ENCODE measurements at regions not wholly inside any gene's neighbourhood (a gene's known extent, or its start where the extent isn't known, plus 50 kb on each side); places are given as distances from the start of the nearest gene placed in this dataset.

- H3K27me3 Mint-ChIP-seq (ENCODE audit: unreplicated experiment) = no peaks in the 10 kb centered on the region
- no peak for DNase-seq (ENCODE audit: extremely low spot score, unreplicated experiment)
- peaks cover 37% of the 10 kb centered on the region for H3K9me3 Mint-ChIP-seq (ENCODE audit: unreplicated experiment)
- H3K4me3 Mint-ChIP-seq (ENCODE audit: unreplicated experiment) = no peak overlapping the region
- H3K4me1 Mint-ChIP-seq (ENCODE audit: unreplicated experiment) = no peaks in the 10 kb centered on the region
- H3K36me3 Mint-ChIP-seq (ENCODE audit: unreplicated experiment) = no peaks in the 10 kb centered on the region
- no peak for TF ChIP-seq CTCF (IDR thresholded peaks at IDR 0.05)
- no peak overlapping the region for H3K27ac Mint-ChIP-seq (ENCODE audit: unreplicated experiment)
Measured at GRCh38 chr5:3276896-3277295, 318.7 kb upstream of the IRX1 start.

GRCh38 chr5:3269395-3270169, 326.1 kb upstream of the IRX1 start:
- no peak for TF ChIP-seq CTCF (IDR thresholded peaks at IDR 0.05)
- H3K4me3 Mint-ChIP-seq (ENCODE audit: unreplicated experiment) = no peak overlapping the region
- no peaks in the 10 kb centered on the region for H3K4me1 Mint-ChIP-seq (ENCODE audit: unreplicated experiment)
- no peak for DNase-seq (ENCODE audit: extremely low spot score, unreplicated experiment)
- peaks cover 53% of the 10 kb centered on the region for H3K9me3 Mint-ChIP-seq (ENCODE audit: unreplicated experiment)
- no peak overlapping the region for H3K27ac Mint-ChIP-seq (ENCODE audit: unreplicated experiment)
- H3K36me3 Mint-ChIP-seq (ENCODE audit: unreplicated experiment) = no peaks in the 10 kb centered on the region
- no peaks in the 10 kb centered on the region for H3K27me3 Mint-ChIP-seq (ENCODE audit: unreplicated experiment)

- no peak for DNase-seq (ENCODE audit: extremely low spot score, unreplicated experiment)
- TF ChIP-seq CTCF (IDR thresholded peaks at IDR 0.05) = no peak
- no peak overlapping the region for H3K4me3 Mint-ChIP-seq (ENCODE audit: unreplicated experiment)
- H3K36me3 Mint-ChIP-seq (ENCODE audit: unreplicated experiment) = no peaks in the 10 kb centered on the region
- no peak overlapping the region for H3K27ac Mint-ChIP-seq (ENCODE audit: unreplicated experiment)
- peaks cover 48% of the 10 kb centered on the region for H3K9me3 Mint-ChIP-seq (ENCODE audit: unreplicated experiment)
- no peaks in the 10 kb centered on the region for H3K4me1 Mint-ChIP-seq (ENCODE audit: unreplicated experiment)
- H3K27me3 Mint-ChIP-seq (ENCODE audit: unreplicated experiment) = no peaks in the 10 kb centered on the region
Measured at GRCh38 chr5:3268760-3269330, 326.8 kb upstream of the IRX1 start.

GRCh38 chr5:3266861-3267260, 328.8 kb upstream of the IRX1 start:
- Mint-ChIP-seq H3K4me3 (ENCODE audit: unreplicated experiment) (no peak overlapping the region), H3K4me1 (ENCODE audit: unreplicated experiment) (no peaks in the 10 kb centered on the region), H3K36me3 (ENCODE audit: unreplicated experiment) (no peaks in the 10 kb centered on the region), H3K27me3 (ENCODE audit: unreplicated experiment) (no peaks in the 10 kb centered on the region), H3K27ac (ENCODE audit: unreplicated experiment) (no peak overlapping the region), H3K9me3 (ENCODE audit: unreplicated experiment) (peaks cover 44% of the 10 kb centered on the region)
- no peak for DNase-seq (ENCODE audit: extremely low spot score, unreplicated experiment)
- TF ChIP-seq CTCF (IDR thresholded peaks at IDR 0.05) = no peak

GRCh38 chr5:3265936-3266335, 329.7 kb upstream of the IRX1 start:
- no peaks in the 10 kb centered on the region for H3K27me3 Mint-ChIP-seq (ENCODE audit: unreplicated experiment)
- no peak for TF ChIP-seq CTCF (IDR thresholded peaks at IDR 0.05)

More at GRCh38 chr5:3265936-3266335, 329.7 kb upstream of the IRX1 start:
- DNase-seq (ENCODE audit: extremely low spot score, unreplicated experiment) = peak; percentile 34
- Mint-ChIP-seq H3K27ac (ENCODE audit: unreplicated experiment) (no peak overlapping the region), H3K4me1 (ENCODE audit: unreplicated experiment) (no peaks in the 10 kb centered on the region), H3K36me3 (ENCODE audit: unreplicated experiment) (no peaks in the 10 kb centered on the region), H3K4me3 (ENCODE audit: unreplicated experiment) (no peak overlapping the region), H3K9me3 (ENCODE audit: unreplicated experiment) (peaks cover 44% of the 10 kb centered on the region)
